Smooth muscle cell (in vitro differentiated cells): ENCODE measurements at regions not wholly inside any gene's neighbourhood (a gene's known extent, or its start where the extent isn't known, plus 50 kb on each side); places are given as distances from the start of the nearest gene placed in this dataset.

Experiments used
- DNase-seq: peaks from one replicate; lab custom pipeline; 2025; ENCODE audit not compliant: unreplicated experiment; lab: John Stamatoyannopoulos, UW
- H2AFZ ChIP-seq: fragments of 200-600 bp; sonication (generic); 2 replicates; pipeline ENCODE4 v1.6.0; 2016; ENCODE audit warnings: antibody characterized with exemption, low read depth, mild to moderate bottlenecking
- H3F3A ChIP-seq: fragments of 200-600 bp; sonication (generic); 2 replicates; pipeline ENCODE4 v1.6.0; 2017; ENCODE audit warnings: antibody characterized with exemption, low read depth
- H3K27ac ChIP-seq: fragments of 200-600 bp; sonication (generic); 2 replicates; pipeline ENCODE4 v1.5.1; 2016; ENCODE audit warnings: low read depth, mild to moderate bottlenecking
- H3K27me3 ChIP-seq: fragments of 200-600 bp; sonication (generic); 2 replicates; pipeline ENCODE4 v1.6.1; 2016; ENCODE audit warnings: low read depth, mild to moderate bottlenecking
- H3K36me3 ChIP-seq: fragments of 200-600 bp; sonication (generic); 2 replicates; pipeline ENCODE4 v1.5.1; 2016; ENCODE audit warnings: low read depth
- H3K4me1 ChIP-seq: fragments of 200-600 bp; sonication (generic); 2 replicates; pipeline ENCODE4 v1.5.1; 2016; ENCODE audit warnings: low read depth
- H3K4me2 ChIP-seq: fragments of 200-600 bp; sonication (generic); 2 replicates; pipeline ENCODE4 v1.6.0; 2016; ENCODE audit warnings: mild to moderate bottlenecking
- H3K4me3 ChIP-seq: fragments of 200-600 bp; sonication (generic); 2 replicates; pipeline ENCODE4 v1.5.1; 2016; ENCODE audit warnings: mild to moderate bottlenecking
- H3K79me2 ChIP-seq: fragments of 200-600 bp; sonication (generic); 2 replicates; pipeline ENCODE4 v1.6.0; 2016; ENCODE audit warnings: low read depth, mild to moderate bottlenecking
- H3K9ac ChIP-seq: fragments of 200-600 bp; sonication (generic); 2 replicates; pipeline ENCODE4 v1.6.0; 2016; ENCODE audit warnings: low read depth
- H3K9me3 ChIP-seq: fragments of 200-600 bp; sonication (generic); replicated peaks from 2 replicates; pipeline ENCODE4 v1.5.1; 2016; ENCODE audit warnings: low read depth
- H4K20me1 ChIP-seq: fragments of 200-600 bp; sonication (generic); 2 replicates; pipeline ENCODE4 v1.6.0; 2016; ENCODE audit warnings: low read depth
- WGBS: methylation state at CpG from one replicate; pipeline ENCODE4 v1.1.7; 2016; ENCODE audit warnings: low lambda C conversion rate; 5-methylcytosine and 5-hydroxymethylcytosine counted together
- TF ChIP-seq, protein P1 (sequence below): fragments of 200-600 bp; sonication (generic); IDR thresholded peaks from 2 replicates; pipeline ENCODE4 v1.5.1; 2017; ENCODE audit warnings: borderline replicate concordance, mild to moderate bottlenecking, antibody characterized with exemption; ENCODE audit not compliant: insufficient read depth, poor library complexity, severe bottlenecking

GRCh38 chr2:31711737-31712136 lies 131.0 kb upstream of the SRD5A2 start:
- H3K79me2 ChIP-seq: no peaks in the 10 kb centered on the region
- no peaks in the 10 kb centered on the region for H4K20me1 ChIP-seq
- no peak overlapping the region for H3K9ac ChIP-seq
- DNase-seq: no peak
- no peak overlapping the region for H3K4me3 ChIP-seq
- no peak overlapping the region for H3K27ac ChIP-seq
- H3K36me3 ChIP-seq: no peaks in the 10 kb centered on the region
- H3F3A ChIP-seq: no peaks in the 10 kb centered on the region
- no peaks in the 10 kb centered on the region for H3K4me1 ChIP-seq
- H3K9me3 ChIP-seq: no peaks in the 10 kb centered on the region
- no peaks in the 10 kb centered on the region for H3K27me3 ChIP-seq
- H2AFZ ChIP-seq: no peak overlapping the region
- H3K4me2 ChIP-seq: no peak overlapping the region
- TF ChIP-seq, protein P1, sequence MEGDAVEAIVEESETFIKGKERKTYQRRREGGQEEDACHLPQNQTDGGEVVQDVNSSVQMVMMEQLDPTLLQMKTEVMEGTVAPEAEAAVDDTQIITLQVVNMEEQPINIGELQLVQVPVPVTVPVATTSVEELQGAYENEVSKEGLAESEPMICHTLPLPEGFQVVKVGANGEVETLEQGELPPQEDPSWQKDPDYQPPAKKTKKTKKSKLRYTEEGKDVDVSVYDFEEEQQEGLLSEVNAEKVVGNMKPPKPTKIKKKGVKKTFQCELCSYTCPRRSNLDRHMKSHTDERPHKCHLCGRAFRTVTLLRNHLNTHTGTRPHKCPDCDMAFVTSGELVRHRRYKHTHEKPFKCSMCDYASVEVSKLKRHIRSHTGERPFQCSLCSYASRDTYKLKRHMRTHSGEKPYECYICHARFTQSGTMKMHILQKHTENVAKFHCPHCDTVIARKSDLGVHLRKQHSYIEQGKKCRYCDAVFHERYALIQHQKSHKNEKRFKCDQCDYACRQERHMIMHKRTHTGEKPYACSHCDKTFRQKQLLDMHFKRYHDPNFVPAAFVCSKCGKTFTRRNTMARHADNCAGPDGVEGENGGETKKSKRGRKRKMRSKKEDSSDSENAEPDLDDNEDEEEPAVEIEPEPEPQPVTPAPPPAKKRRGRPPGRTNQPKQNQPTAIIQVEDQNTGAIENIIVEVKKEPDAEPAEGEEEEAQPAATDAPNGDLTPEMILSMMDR: no peak

DNA sequence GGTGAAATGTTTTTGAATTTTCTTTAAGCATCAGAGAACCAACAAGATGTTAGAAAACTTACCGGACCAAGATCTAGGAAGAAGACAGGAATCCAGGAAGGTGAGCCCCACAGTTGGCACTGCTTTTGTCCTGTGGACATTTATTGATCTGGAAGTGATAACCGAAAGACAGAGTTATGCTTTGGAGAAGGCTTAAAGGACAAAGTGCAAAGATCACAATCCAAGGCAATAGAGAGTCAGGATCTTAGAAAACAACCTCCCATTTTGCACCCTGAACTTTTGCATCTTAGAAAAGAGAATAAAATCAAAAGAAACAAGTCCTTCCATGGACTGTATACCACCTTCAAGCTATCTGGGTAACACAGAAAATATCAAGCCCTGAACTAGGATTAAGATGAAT lies 129.4 kb upstream of the SRD5A2 start:
- no peak overlapping the region for H3K4me3 ChIP-seq
- no peaks in the 10 kb centered on the region for H3K79me2 ChIP-seq
- H3K27me3 ChIP-seq: no peaks in the 10 kb centered on the region
- no peaks in the 10 kb centered on the region for H3K9me3 ChIP-seq
- H3K27ac ChIP-seq: no peak overlapping the region
- TF ChIP-seq, protein P1: no peak
- H2AFZ ChIP-seq: no peak overlapping the region
- no peak for DNase-seq
- WGBS: 98% methylated on average over 2 of the region's 2 CpGs
- no peaks in the 10 kb centered on the region for H3F3A ChIP-seq
- H3K9ac ChIP-seq: no peak overlapping the region
- H3K4me1 ChIP-seq: no peaks in the 10 kb centered on the region
- no peak overlapping the region for H3K4me2 ChIP-seq
- no peaks in the 10 kb centered on the region for H3K36me3 ChIP-seq
- H4K20me1 ChIP-seq: no peaks in the 10 kb centered on the region

DNA sequence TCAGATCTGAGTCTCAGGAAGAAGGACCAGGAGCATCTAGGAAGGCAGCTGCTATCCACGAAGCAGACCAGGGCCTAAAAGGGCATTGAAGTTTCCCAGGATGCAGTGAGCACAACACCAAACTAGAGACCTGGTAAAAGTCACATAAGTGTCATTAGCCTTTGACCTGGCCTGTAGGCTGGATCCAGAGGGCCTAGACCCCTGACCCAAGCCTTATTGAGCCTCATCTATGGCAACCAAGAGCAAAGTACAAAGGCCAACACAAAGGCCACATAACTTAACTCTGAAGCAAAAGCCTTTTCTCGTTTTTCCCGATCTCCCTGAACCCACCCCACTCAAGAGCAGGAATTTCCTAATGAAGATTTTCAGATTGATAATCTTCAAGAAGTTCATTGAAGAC lies 127.3 kb upstream of the SRD5A2 start:
- Histone ChIP-seq H3K27me3 (no peaks in the 10 kb centered on the region), H3K9me3 (no peaks in the 10 kb centered on the region), H3K9ac (no peak overlapping the region), H3K27ac (no peak overlapping the region), H3K36me3 (no peaks in the 10 kb centered on the region), H3K4me1 (no peaks in the 10 kb centered on the region), H2AFZ (no peak overlapping the region), H4K20me1 (no peaks in the 10 kb centered on the region), H3K4me2 (no peak overlapping the region), H3K79me2 (no peaks in the 10 kb centered on the region), H3F3A (no peaks in the 10 kb centered on the region), H3K4me3 (no peak overlapping the region)
- TF ChIP-seq, protein P1: no peak
- WGBS: 86% methylated on average over 3 of the region's 3 CpGs
- DNase-seq: no peak

DNA sequence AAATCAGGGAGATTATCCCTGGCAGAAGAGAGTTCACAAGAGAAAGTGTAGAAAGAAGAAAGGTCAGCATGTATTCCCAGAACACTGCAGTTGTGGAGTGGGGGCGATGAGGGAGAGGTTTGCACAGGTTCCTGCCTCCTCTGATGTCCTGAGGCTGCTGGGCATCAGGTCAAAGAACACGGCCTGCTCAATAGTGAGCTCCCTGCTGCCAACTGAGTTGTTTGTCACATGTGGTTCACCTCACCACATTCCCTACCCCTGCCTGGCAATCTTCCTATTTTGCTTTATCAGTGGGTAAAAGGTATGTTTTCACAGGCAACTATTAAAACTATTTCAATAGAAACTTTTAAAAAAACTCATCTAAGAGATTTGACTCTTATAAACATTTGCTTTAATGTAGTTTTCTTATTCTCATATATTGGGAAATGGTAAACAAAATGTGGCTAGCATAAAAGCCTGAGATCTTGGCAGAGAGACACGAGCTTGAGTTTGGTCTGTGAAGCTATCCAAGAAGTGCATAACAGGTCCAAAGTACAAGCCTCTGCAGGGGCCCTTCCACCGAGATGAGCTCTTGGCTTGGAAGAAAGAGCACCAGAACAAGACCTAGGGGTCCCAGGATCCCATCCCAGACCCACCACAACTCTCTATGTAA lies 123.9 kb upstream of the SRD5A2 start:
- WGBS: 61% methylated on average over 4 of the region's 4 CpGs
- Histone ChIP-seq H3K4me2 (no peak overlapping the region), H2AFZ (no peak overlapping the region)

More for the DNA sequence above, 123.9 kb upstream of the SRD5A2 start:
- H4K20me1 ChIP-seq: no peaks in the 10 kb centered on the region
- no peak for DNase-seq
- H3K9ac ChIP-seq: no peak overlapping the region
- H3K36me3 ChIP-seq: no peaks in the 10 kb centered on the region
- no peaks in the 10 kb centered on the region for H3K27me3 ChIP-seq
- no peaks in the 10 kb centered on the region for H3K9me3 ChIP-seq
- no peaks in the 10 kb centered on the region for H3K4me1 ChIP-seq
- no peak overlapping the region for H3K4me3 ChIP-seq
- TF ChIP-seq, protein P1: no peak
- no peaks in the 10 kb centered on the region for H3K79me2 ChIP-seq
- H3K27ac ChIP-seq: no peak overlapping the region
- H3F3A ChIP-seq: no peaks in the 10 kb centered on the region
